ENCODE measurements at regions not wholly inside any gene's neighbourhood (a gene's known extent, or its start where the extent isn't known, plus 50 kb on each side); places are given as distances from the start of the nearest gene placed in this dataset.

DNA sequence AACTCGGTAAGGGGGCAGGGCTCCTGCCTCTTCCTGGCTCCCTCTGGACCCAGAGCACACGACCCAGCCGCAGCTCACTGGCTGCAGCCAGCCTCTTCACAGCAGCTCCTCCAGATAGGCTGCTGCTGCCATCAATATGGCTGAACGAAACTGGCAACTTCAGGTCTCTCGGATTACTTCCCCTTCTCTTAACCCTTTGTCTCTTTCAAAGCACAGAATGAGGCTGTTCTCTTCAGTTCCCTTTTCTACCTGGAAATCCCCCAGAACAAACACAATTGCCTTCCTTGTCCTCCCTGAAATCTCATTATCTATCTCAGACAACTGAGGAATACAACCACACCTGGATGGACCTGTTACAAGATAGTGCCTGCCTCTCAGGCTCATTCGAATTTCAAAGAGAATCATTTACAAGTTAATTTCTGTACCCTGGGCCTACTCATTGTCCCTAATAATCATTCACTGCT lies 193.4 kb upstream of the MBL2 start:
- Histone ChIP-seq H3K27ac (ENCODE audit: low read length) (no peak overlapping the region), H3K9me3 (ENCODE audit: insufficient read depth, low read length, severe bottlenecking) (peaks cover 3% of the 10 kb centered on the region), H3K79me2 (ENCODE audit: insufficient read depth, low read length) (no peaks in the 10 kb centered on the region), H3K4me3 (ENCODE audit: low read depth in 1 of 2, low read length in 2 of 2) (no peak overlapping the region), H4K20me1 (ENCODE audit: insufficient read depth, low read length) (no peaks in the 10 kb centered on the region), H2AFZ (ENCODE audit: low read depth, low read length) (no peak overlapping the region), H3K4me1 (ENCODE audit: insufficient read depth, low read length) (no peaks in the 10 kb centered on the region), H3K27me3 (ENCODE audit: insufficient read depth, low read length, poor library complexity) (no peaks in the 10 kb centered on the region), H3K36me3 (ENCODE audit: insufficient read depth, low read length) (no peaks in the 10 kb centered on the region), H3K9ac (ENCODE audit: low read depth, low read length) (no peak overlapping the region), H3K4me2 (ENCODE audit: insufficient read depth, low read length) (no peak overlapping the region)
- ATAC-seq (ENCODE audit: insufficient read depth, low read depth) (no peak), DNase-seq (no peak)
- TF ChIP-seq, protein P1, sequence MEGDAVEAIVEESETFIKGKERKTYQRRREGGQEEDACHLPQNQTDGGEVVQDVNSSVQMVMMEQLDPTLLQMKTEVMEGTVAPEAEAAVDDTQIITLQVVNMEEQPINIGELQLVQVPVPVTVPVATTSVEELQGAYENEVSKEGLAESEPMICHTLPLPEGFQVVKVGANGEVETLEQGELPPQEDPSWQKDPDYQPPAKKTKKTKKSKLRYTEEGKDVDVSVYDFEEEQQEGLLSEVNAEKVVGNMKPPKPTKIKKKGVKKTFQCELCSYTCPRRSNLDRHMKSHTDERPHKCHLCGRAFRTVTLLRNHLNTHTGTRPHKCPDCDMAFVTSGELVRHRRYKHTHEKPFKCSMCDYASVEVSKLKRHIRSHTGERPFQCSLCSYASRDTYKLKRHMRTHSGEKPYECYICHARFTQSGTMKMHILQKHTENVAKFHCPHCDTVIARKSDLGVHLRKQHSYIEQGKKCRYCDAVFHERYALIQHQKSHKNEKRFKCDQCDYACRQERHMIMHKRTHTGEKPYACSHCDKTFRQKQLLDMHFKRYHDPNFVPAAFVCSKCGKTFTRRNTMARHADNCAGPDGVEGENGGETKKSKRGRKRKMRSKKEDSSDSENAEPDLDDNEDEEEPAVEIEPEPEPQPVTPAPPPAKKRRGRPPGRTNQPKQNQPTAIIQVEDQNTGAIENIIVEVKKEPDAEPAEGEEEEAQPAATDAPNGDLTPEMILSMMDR (IDR thresholded peaks at IDR 0.05; ENCODE audit: borderline replicate concordance, extremely low read depth, low read length, poor library complexity, severe bottlenecking) = no peak
- TF ChIP-seq EZH2 (IDR thresholded peaks at IDR 0.05; ENCODE audit: borderline replicate concordance, low read depth, low read length, severe bottlenecking) = no peak

DNA sequence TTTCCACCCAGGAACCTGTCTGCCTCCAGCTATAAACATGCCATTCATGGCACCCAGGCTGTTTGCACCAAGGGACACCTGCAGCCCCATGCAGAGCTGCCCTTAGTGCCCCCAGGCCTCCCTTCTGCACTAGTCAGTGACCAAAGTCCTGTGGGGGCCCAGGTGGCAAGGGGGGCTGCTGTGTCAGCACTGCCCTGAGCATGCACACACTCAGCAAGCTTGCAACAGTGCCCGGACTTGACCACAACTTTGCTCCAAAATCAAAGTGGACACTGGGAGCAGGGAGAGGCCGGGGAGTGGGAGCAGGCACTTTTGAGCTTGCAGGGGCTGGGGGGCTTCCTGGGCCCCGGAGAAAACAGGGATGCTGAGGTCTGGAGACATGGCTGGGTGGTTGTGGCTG lies 192.9 kb upstream of the MBL2 start:
- no peak overlapping the region for H3K9ac ChIP-seq (ENCODE audit: low read depth, low read length)
- no peak for ATAC-seq (ENCODE audit: insufficient read depth, low read depth)

DNA sequence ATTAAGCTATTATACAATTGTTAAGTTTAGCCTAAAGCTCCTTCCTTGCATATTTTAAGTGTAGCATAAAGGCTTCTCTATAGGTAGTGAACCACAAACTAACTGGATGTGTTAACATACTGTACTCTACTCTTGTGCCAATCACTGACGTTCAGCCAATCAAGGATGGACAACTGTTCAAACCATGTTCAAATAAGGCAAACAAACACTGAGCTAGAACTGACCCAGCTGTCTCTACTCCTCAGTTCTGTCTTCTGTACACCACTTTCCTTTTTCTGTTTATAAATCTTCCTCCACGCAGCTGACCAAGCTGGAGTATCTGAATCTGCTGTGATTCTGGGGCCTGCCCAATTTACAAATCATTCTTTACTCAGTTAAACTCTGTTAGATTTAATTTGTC lies 188.7 kb upstream of the MBL2 start:
- Histone ChIP-seq H4K20me1 (ENCODE audit: insufficient read depth, low read length) (no peaks in the 10 kb centered on the region), H3K27ac (ENCODE audit: low read length) (no peak overlapping the region), H2AFZ (ENCODE audit: low read depth, low read length) (no peak overlapping the region), H3K27me3 (ENCODE audit: insufficient read depth, low read length, poor library complexity) (no peaks in the 10 kb centered on the region), H3K4me2 (ENCODE audit: insufficient read depth, low read length) (no peak overlapping the region), H3K9ac (ENCODE audit: low read depth, low read length) (no peak overlapping the region), H3K4me1 (ENCODE audit: insufficient read depth, low read length) (no peaks in the 10 kb centered on the region), H3K9me3 (ENCODE audit: insufficient read depth, low read length, severe bottlenecking) (peaks cover 3% of the 10 kb centered on the region), H3K79me2 (ENCODE audit: insufficient read depth, low read length) (no peaks in the 10 kb centered on the region), H3K4me3 (ENCODE audit: low read depth in 1 of 2, low read length in 2 of 2) (no peak overlapping the region), H3K36me3 (ENCODE audit: insufficient read depth, low read length) (no peaks in the 10 kb centered on the region)
- no peak for TF ChIP-seq EZH2 (IDR thresholded peaks at IDR 0.05; ENCODE audit: borderline replicate concordance, low read depth, low read length, severe bottlenecking)
- TF ChIP-seq, protein P1 (IDR thresholded peaks at IDR 0.05; ENCODE audit: borderline replicate concordance, extremely low read depth, low read length, poor library complexity, severe bottlenecking) = no peak
- DNase-seq = no peak
- no peak for ATAC-seq (ENCODE audit: insufficient read depth, low read depth)

More for the DNA sequence above, 192.9 kb upstream of the MBL2 start:
- no peak overlapping the region for H3K4me2 ChIP-seq (ENCODE audit: insufficient read depth, low read length)
- H3K9me3 ChIP-seq (ENCODE audit: insufficient read depth, low read length, severe bottlenecking) = peaks cover 3% of the 10 kb centered on the region
- no peaks in the 10 kb centered on the region for H3K27me3 ChIP-seq (ENCODE audit: insufficient read depth, low read length, poor library complexity)
- no peak overlapping the region for H3K27ac ChIP-seq (ENCODE audit: low read length)
- no peak overlapping the region for H3K4me3 ChIP-seq (ENCODE audit: low read depth in 1 of 2, low read length in 2 of 2)
- DNase-seq = no peak
- no peaks in the 10 kb centered on the region for H4K20me1 ChIP-seq (ENCODE audit: insufficient read depth, low read length)
- no peaks in the 10 kb centered on the region for H3K4me1 ChIP-seq (ENCODE audit: insufficient read depth, low read length)
- TF ChIP-seq, protein P1 (IDR thresholded peaks at IDR 0.05; ENCODE audit: borderline replicate concordance, extremely low read depth, low read length, poor library complexity, severe bottlenecking) = no peak
- no peak for TF ChIP-seq EZH2 (IDR thresholded peaks at IDR 0.05; ENCODE audit: borderline replicate concordance, low read depth, low read length, severe bottlenecking)
- no peaks in the 10 kb centered on the region for H3K36me3 ChIP-seq (ENCODE audit: insufficient read depth, low read length)
- H2AFZ ChIP-seq (ENCODE audit: low read depth, low read length) = no peak overlapping the region
- H3K79me2 ChIP-seq (ENCODE audit: insufficient read depth, low read length) = no peaks in the 10 kb centered on the region

DNA sequence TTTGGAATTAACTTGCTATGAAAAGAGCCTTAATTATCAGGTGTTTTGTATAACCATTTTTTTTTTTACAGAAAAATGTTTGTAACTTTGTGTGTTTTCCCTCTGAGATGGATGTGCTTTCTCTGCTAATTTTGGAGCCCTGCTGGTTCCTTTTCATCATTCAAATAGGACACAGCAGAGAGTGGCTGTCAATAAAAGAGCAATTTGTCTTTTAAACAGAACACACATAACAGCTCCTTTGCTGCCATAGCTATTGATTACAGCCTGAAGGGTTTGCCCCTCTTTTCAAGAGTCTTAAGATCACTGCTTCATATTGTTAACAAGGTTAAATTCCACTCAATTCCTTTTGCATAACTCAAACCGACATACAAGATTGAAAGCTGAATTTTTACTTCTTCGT lies 187.2 kb upstream of the MBL2 start:
- Histone ChIP-seq H3K4me1 (ENCODE audit: insufficient read depth, low read length) (no peaks in the 10 kb centered on the region), H3K79me2 (ENCODE audit: insufficient read depth, low read length) (no peaks in the 10 kb centered on the region), H3K27ac (ENCODE audit: low read length) (no peak overlapping the region), H3K9me3 (ENCODE audit: insufficient read depth, low read length, severe bottlenecking) (peaks cover 3% of the 10 kb centered on the region), H3K36me3 (ENCODE audit: insufficient read depth, low read length) (no peaks in the 10 kb centered on the region), H3K9ac (ENCODE audit: low read depth, low read length) (no peak overlapping the region), H3K4me3 (ENCODE audit: low read depth in 1 of 2, low read length in 2 of 2) (no peak overlapping the region), H4K20me1 (ENCODE audit: insufficient read depth, low read length) (no peaks in the 10 kb centered on the region), H2AFZ (ENCODE audit: low read depth, low read length) (no peak overlapping the region), H3K4me2 (ENCODE audit: insufficient read depth, low read length) (no peak overlapping the region), H3K27me3 (ENCODE audit: insufficient read depth, low read length, poor library complexity) (no peaks in the 10 kb centered on the region)
- DNase-seq (no peak), ATAC-seq (ENCODE audit: insufficient read depth, low read depth) (no peak)
- no peak for TF ChIP-seq EZH2 (IDR thresholded peaks at IDR 0.05; ENCODE audit: borderline replicate concordance, low read depth, low read length, severe bottlenecking)
- TF ChIP-seq, protein P1 (IDR thresholded peaks at IDR 0.05; ENCODE audit: borderline replicate concordance, extremely low read depth, low read length, poor library complexity, severe bottlenecking) = no peak
